ENCODE measurements at regions not wholly inside any gene's neighbourhood (a gene's known extent, or its start where the extent isn't known, plus 50 kb on each side); places are given as distances from the start of the nearest gene placed in this dataset.

- no peak for DNase-seq (ENCODE audit: extremely low spot score)
- no peak for TF ChIP-seq CTCF (IDR thresholded peaks at IDR 0.05; ENCODE audit: control extremely low read depth, extremely low read depth, low read depth, missing control alignments)
- ChIA-PET POLR2A (no interaction called here), CTCF (interaction anchor here (1.1 kb wide), 1 partner anchor 12 kb away, joined by 4 read pairs; no protein-coding TSS in a partner anchor)
Observed at GRCh38 chr1:175803413-175803812, 60.0 kb upstream of the TNR start.

- no peak for DNase-seq (ENCODE audit: extremely low spot score)
- ChIA-PET POLR2A (no interaction called here), CTCF (interaction anchor here (3.0 kb wide), 1 partner anchor 11 kb away, joined by 8 read pairs; no protein-coding TSS in a partner anchor)
- TF ChIP-seq CTCF (IDR thresholded peaks at IDR 0.05; ENCODE audit: control extremely low read depth, extremely low read depth, low read depth, missing control alignments) = no peak
Observed at GRCh38 chr1:175802407-175803123, 59.2 kb upstream of the TNR start.

DNA sequence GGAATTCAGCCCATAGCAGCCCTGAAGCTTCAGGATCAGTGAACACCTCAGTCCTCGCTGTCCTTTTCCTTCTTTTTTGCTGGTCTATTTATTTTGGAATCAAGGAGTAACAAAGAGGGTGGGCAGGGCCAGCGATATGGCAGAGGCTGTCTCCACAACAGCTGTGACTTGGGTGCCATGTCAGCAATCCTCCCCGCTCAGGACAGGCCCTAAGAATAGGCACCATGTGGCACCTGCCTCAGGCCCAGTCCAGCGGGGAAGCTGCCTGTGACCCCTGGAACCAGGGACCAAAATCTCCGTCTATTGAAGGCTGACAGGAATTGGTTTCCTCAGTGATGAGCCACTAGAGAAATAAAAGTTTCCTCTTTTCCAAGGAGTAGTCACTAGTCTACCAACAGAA, 58.6 kb upstream of the TNR start:
- ChIA-PET POLR2A (no interaction called here), CTCF (interaction anchor here (3.0 kb wide), 1 partner anchor 11 kb away, joined by 8 read pairs; no protein-coding TSS in a partner anchor)

GRCh38 chr1:175797576-175797975, 54.2 kb upstream of the TNR start:
- DNase-seq (ENCODE audit: extremely low spot score) = no peak
- POLR2A ChIA-PET = no interaction called here
- CTCF ChIA-PET = interaction anchor here (1.7 to 2.0 kb wide), 2 partner anchors 10 to 26 kb away, joined by 4 to 7 read pairs; no protein-coding TSS in a partner anchor
- no peak for TF ChIP-seq CTCF (IDR thresholded peaks at IDR 0.05; ENCODE audit: control extremely low read depth, extremely low read depth, low read depth, missing control alignments)

More for the DNA sequence above, 58.6 kb upstream of the TNR start:
- DNase-seq (ENCODE audit: extremely low spot score) = no peak
- TF ChIP-seq CTCF (IDR thresholded peaks at IDR 0.05; ENCODE audit: control extremely low read depth, extremely low read depth, low read depth, missing control alignments) = no peak

DNA sequence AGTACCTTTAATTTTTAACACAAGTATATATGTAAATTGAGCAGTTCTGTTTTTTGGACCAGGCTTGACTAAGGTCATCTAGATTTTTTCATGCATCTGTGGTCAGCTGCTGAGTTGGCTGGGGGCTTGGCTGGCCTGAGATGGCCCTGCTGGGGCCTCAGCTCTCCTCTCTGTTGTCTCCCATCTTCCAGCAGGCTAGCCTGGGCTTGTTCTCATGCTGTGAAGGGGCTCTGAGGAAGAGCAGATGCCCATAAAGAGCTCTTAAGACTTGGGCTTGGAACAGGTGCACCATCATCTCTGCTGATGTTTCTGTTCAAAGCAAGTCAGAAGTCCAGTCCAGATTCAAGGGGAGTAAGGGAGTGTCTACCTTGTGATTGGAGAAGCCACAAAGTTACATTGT, 51.2 kb upstream of the TNR start:
- no peak for TF ChIP-seq CTCF (IDR thresholded peaks at IDR 0.05; ENCODE audit: control extremely low read depth, extremely low read depth, low read depth, missing control alignments)
- DNase-seq (ENCODE audit: extremely low spot score) = no peak
- ChIA-PET POLR2A (no interaction called here), CTCF (interaction anchor here (1.2 kb wide), 1 partner anchor 643 kb away, joined by 3 read pairs; no protein-coding TSS in a partner anchor)

DNA sequence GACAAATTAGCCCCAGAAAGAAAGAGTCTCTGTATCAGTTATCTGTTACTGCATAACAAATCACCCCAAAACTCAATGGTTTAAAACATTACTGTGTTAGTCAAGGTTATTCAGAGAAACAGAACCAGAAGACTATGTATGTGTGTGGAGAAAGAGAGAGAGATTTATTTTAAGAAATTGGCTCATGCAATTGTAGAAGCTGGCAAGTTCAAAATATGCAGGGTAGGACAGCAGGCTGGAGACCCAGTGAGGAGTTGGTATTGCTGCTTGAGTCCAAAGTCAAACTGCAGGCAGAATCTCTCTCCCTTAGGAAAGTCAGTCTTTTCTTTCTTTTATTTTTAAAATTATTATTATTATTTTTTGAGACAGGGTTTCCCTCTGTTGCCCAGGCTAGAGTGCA, 50.2 kb upstream of the TNR start:
- ChIA-PET POLR2A (no interaction called here), CTCF (interaction anchor here (1.2 kb wide), 1 partner anchor 642 kb away, joined by 3 read pairs; no protein-coding TSS in a partner anchor)
- DNase-seq (ENCODE audit: extremely low spot score) = no peak
- no peak for TF ChIP-seq CTCF (IDR thresholded peaks at IDR 0.05; ENCODE audit: control extremely low read depth, extremely low read depth, low read depth, missing control alignments)

Measured in GM10248 (cell line).